A673 (cell line): ENCODE measurements at regions not wholly inside any gene's neighbourhood (a gene's known extent, or its start where the extent isn't known, plus 50 kb on each side); places are given as distances from the start of the nearest gene placed in this dataset.
"Not testable (repeated sequence)": the region's sequence is repeated elsewhere in the genome, so short reads cannot be mapped to it uniquely, and the experiment has no call there.

Experiments used
- BruUV-seq: library from RNA; stranded (reverse); fragments of 400-500 nt; replicated peaks from 2 replicates; lab custom pipeline; 2021; lab: Mats Ljungman, UMichigan
- CTCF ChIA-PET: fragments of 300-600 bp; sonication (Branson Sonifier 250); formaldehyde crosslinking; loops from one replicate; lab custom pipeline; 2022; ENCODE audit warnings: antibody characterized with exemption; lab: Charles Lee
- POLR2A ChIA-PET: fragments of 300-600 bp; sonication (Branson Sonifier 250); formaldehyde crosslinking; loops from one replicate; lab custom pipeline; 2022; ENCODE audit warnings: antibody characterized with exemption; ENCODE audit not compliant: low non-redundant PET; lab: Charles Lee
- DNase-seq: peaks from one replicate; pipeline ENCODE4 v3.0.0-alpha.2; 2015; ENCODE audit warnings: low spot score
- H3K27ac ChIP-seq: fragments of 200-600 bp; sonication (generic); 2 replicates; pipeline ENCODE4 v1.5.1; 2016; ENCODE audit warnings: mixed run types, low read depth, mild to moderate bottlenecking, mixed read lengths, antibody characterized with exemption, low read length; ENCODE audit not compliant: poor library complexity, severe bottlenecking
- H3K27me3 ChIP-seq: fragments of 200-600 bp; sonication (generic); replicated peaks from 2 replicates; pipeline ENCODE4 v1.6.1; 2017; ENCODE audit warnings: mixed run types, low read depth, mild to moderate bottlenecking, mixed read lengths, antibody characterized with exemption, low read length; ENCODE audit not compliant: insufficient read depth, poor library complexity
- H3K36me3 ChIP-seq: fragments of 200-600 bp; sonication (generic); 2 replicates; pipeline ENCODE4 v1.6.1; 2016; ENCODE audit warnings: mixed run types, mild to moderate bottlenecking, mixed read lengths, antibody characterized with exemption, low read length; ENCODE audit not compliant: insufficient read depth, poor library complexity, severe bottlenecking
- H3K4me1 ChIP-seq: fragments of 200-600 bp; sonication (generic); 2 replicates; pipeline ENCODE4 v1.6.1; 2017; ENCODE audit warnings: mixed run types, mild to moderate bottlenecking, mixed read lengths, antibody characterized with exemption, low read length; ENCODE audit not compliant: insufficient read depth, poor library complexity, severe bottlenecking
- H3K4me3 ChIP-seq: fragments of 200-600 bp; sonication (generic); 2 replicates; pipeline ENCODE4 v1.5.1; 2016; ENCODE audit warnings: low read depth, mixed run types, mild to moderate bottlenecking, mixed read lengths, low read length; ENCODE audit not compliant: poor library complexity, severe bottlenecking
- H3K9me3 ChIP-seq: fragments of 200-600 bp; sonication (generic); 2 replicates; pipeline ENCODE4 v1.6.1; 2016; ENCODE audit warnings: mixed run types, low read depth, mild to moderate bottlenecking, mixed read lengths, antibody characterized with exemption, low read length; ENCODE audit not compliant: poor library complexity, severe bottlenecking
- CTCF ChIP-seq: fragments of 300-800, 200-600 bp; sonication (generic); conservative IDR thresholded peaks from 2 replicates; pipeline ENCODE4 v1.5.1; 2017; ENCODE audit warnings: low read depth, mild to moderate bottlenecking, antibody characterized with exemption, low read length, moderate library complexity, mixed read lengths
- EZH2 ChIP-seq: fragments of 200-600 bp; sonication (generic); IDR thresholded peaks from 2 replicates; pipeline ENCODE4 v1.6.1; 2017; ENCODE audit warnings: borderline replicate concordance, low read depth, mild to moderate bottlenecking, mixed read lengths, antibody characterized with exemption, low read length; ENCODE audit not compliant: poor library complexity, severe bottlenecking
- intact Hi-C: fragments of 100-400 bp; cut with micrococcal nuclease; formaldehyde crosslinking; loops from one replicate; pipeline ENCODE4 v1.10.0; 2022; ENCODE audit not compliant: unreplicated experiment

- H3K36me3 ChIP-seq, CTCF ChIA-PET, H3K4me3 ChIP-seq, H3K27me3 ChIP-seq, H3K27ac ChIP-seq, BruUV-seq, H3K4me1 ChIP-seq, intact Hi-C loops, H3K9me3 ChIP-seq, POLR2A ChIA-PET, DNase-seq: not testable (repeated sequence)
Measured at GRCh38 chr9:38500171-38500570, 75.9 kb upstream of the IGFBPL1 start.

- H3K27me3 ChIP-seq, H3K27ac ChIP-seq, H3K4me1 ChIP-seq, H3K9me3 ChIP-seq, H3K4me3 ChIP-seq, BruUV-seq, POLR2A ChIA-PET, DNase-seq, intact Hi-C loops, H3K36me3 ChIP-seq, CTCF ChIA-PET: not testable (repeated sequence)
Measured at GRCh38 chr9:38498551-38498950, 74.3 kb upstream of the IGFBPL1 start.

- H3K27ac ChIP-seq = no peak overlapping the region
- no TSS peak for BruUV-seq
- no peak for TF ChIP-seq CTCF
- no peak for TF ChIP-seq EZH2
- H3K36me3 ChIP-seq = no peaks in the 10 kb centered on the region
- no peak for DNase-seq
- ChIA-PET CTCF (no interaction called here), POLR2A (no interaction called here)
- intact Hi-C loops = no loop called here
- H3K4me1 ChIP-seq = no peaks in the 10 kb centered on the region
- no peak overlapping the region for H3K4me3 ChIP-seq
- no peaks in the 10 kb centered on the region for H3K9me3 ChIP-seq
- no peaks in the 10 kb centered on the region for H3K27me3 ChIP-seq
Measured at GRCh38 chr9:38489057-38489456, 64.8 kb upstream of the IGFBPL1 start.

- CTCF ChIA-PET = no interaction called here
- no peak for DNase-seq
- intact Hi-C loops = no loop called here
- Histone ChIP-seq H3K4me3 (no peak overlapping the region), H3K9me3 (no peaks in the 10 kb centered on the region), H3K27me3 (no peaks in the 10 kb centered on the region), H3K36me3 (no peaks in the 10 kb centered on the region), H3K4me1 (no peaks in the 10 kb centered on the region), H3K27ac (no peak overlapping the region)
- TF ChIP-seq EZH2 (no peak), CTCF (no peak)
- POLR2A ChIA-PET = no interaction called here
- BruUV-seq = no TSS peak
Measured at GRCh38 chr9:38488156-38488698, 64.0 kb upstream of the IGFBPL1 start.

GRCh38 chr9:38487418-38488155 lies 63.3 kb upstream of the IGFBPL1 start:
- H3K4me1 ChIP-seq, H3K27me3 ChIP-seq, BruUV-seq, H3K9me3 ChIP-seq, H3K36me3 ChIP-seq, DNase-seq, CTCF ChIA-PET, intact Hi-C loops, H3K4me3 ChIP-seq, H3K27ac ChIP-seq: not testable (repeated sequence)
- POLR2A ChIA-PET = interaction anchor here (0.5 kb wide), 1 partner anchor 580 kb away, joined by 3 read pairs; no protein-coding TSS in a partner anchor
